GM12892 (cell line): ENCODE measurements at regions not wholly inside any gene's neighbourhood (a gene's known extent, or its start where the extent isn't known, plus 50 kb on each side); places are given as distances from the start of the nearest gene placed in this dataset.

Source experiments
- POLR2A ChIP-seq: IDR thresholded peaks from 2 replicates; pipeline ENCODE4 v1.6.1; 2011; ENCODE audit warnings: low read depth, low read length, control low read depth
- POLR2AphosphoS5 ChIP-seq: IDR thresholded peaks from 2 replicates; pipeline ENCODE4 v1.6.1; 2011; ENCODE audit warnings: low read depth, low read length, control low read depth
- TAF1 ChIP-seq: IDR thresholded peaks from 2 replicates; pipeline ENCODE4 v1.6.1; 2011; ENCODE audit warnings: low read depth, mild to moderate bottlenecking, control low read depth, low read length, borderline replicate concordance

DNA sequence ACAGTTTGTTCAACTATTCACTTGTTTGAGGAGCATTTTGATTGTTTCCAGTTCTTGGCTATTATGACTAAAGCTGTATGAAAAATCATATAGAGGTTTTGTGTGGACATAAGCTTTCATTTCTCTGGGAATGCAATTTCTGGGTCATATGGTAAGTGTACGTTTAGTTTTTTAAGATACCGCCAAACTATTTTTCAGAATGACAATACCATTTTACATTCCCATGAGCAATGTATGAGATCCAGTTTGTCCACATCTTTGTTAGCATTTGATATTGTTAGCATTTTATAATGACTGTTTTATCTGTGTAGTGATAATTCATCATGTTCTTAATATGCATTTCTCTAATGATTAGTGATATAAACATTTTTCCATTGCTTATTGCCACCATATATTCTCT is 258.7 kb upstream of the CTNNB1 start:
- TF ChIP-seq POLR2A (no peak), POLR2AphosphoS5 (no peak), TAF1 (no peak)
